ENCODE measurements at regions not wholly inside any gene's neighbourhood (a gene's known extent, or its start where the extent isn't known, plus 50 kb on each side); places are given as distances from the start of the nearest gene placed in this dataset.

DNA sequence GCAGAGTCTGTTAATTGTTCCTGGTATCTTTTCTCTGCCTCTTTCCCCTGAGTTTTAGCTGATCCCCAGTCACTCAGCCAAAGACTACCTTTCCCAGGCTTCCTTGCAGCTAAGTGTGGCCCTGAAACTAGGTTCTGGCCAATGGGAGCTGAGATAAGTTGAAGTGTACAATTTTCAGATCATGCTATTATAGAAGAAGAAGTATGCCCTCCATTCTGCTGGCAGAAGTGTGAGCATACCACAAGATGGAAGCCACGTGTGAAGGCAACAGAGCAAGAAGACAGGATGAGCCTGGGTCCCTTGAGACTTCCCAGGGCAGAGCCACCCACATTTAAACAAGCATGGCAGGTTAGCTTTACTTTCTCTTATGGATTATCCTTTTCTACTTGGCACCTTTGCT lies 273.2 kb downstream of the HIVEP2 start:
- Histone ChIP-seq H3K27me3 (ENCODE audit: insufficient read depth) (no peaks in the 10 kb centered on the region), H3K9me2 (no peaks in the 10 kb centered on the region), H3K4me3 (ENCODE audit: low read depth in 2 of 2, low read length in 1 of 2) (no peak overlapping the region), H3K27ac (ENCODE audit: low read depth in 2 of 2, low read length in 1 of 2) (no peak overlapping the region), H3F3A (replicated peaks; ENCODE audit: insufficient read depth) (no peaks in the 10 kb centered on the region), H3K79me2 (ENCODE audit: insufficient read depth) (no peaks in the 10 kb centered on the region), H3K36me3 (replicated peaks in 1 of 2; ENCODE audit: control insufficient read depth in 1 of 2, insufficient read depth in 2 of 2, low read length in 1 of 2) (no peaks in the 10 kb centered on the region), H3K9me3 (no peaks in the 10 kb centered on the region), H3K4me1 (ENCODE audit: control insufficient read depth in 1 of 2, insufficient read depth in 2 of 2, low read depth in 1 of 2, low read length in 1 of 2) (no peaks in the 10 kb centered on the region), H4K20me1 (ENCODE audit: insufficient read depth) (no peaks in the 10 kb centered on the region), H3K9ac (no peak overlapping the region), H2AFZ (ENCODE audit: low read depth) (no peak overlapping the region), H3K4me2 (no peak overlapping the region)
- no peak for DNase-seq
- ChIA-PET POLR2A (no interaction called here), CTCF (interaction anchor here (1.1 kb wide), 2 partner anchors 8 to 21 kb away, joined by 3 read pairs; no protein-coding TSS in a partner anchor)
- WGBS (ENCODE audit: low lambda C conversion rate): 13% methylated on average over 1 of the region's 1 CpG
- TF ChIP-seq NRF1 (IDR thresholded peaks at IDR 0.05; ENCODE audit: low read depth, low read length): no peak
- TF ChIP-seq, protein P1, sequence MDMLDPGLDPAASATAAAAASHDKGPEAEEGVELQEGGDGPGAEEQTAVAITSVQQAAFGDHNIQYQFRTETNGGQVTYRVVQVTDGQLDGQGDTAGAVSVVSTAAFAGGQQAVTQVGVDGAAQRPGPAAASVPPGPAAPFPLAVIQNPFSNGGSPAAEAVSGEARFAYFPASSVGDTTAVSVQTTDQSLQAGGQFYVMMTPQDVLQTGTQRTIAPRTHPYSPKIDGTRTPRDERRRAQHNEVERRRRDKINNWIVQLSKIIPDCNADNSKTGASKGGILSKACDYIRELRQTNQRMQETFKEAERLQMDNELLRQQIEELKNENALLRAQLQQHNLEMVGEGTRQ (IDR thresholded peaks at IDR 0.05; ENCODE audit: borderline replicate concordance, low read depth, low read length): no peak
- no peak for TF ChIP-seq FOXM1 (IDR thresholded peaks at IDR 0.05; ENCODE audit: low read depth)
- no peak for TF ChIP-seq EZH2phosphoT487 (IDR thresholded peaks at IDR 0.05; ENCODE audit: borderline replicate concordance, low read depth)
- no peak for TF ChIP-seq RXRA (IDR thresholded peaks at IDR 0.05; ENCODE audit: borderline replicate concordance, low read depth)
- TF ChIP-seq EP300 (IDR thresholded peaks at IDR 0.05; ENCODE audit: borderline replicate concordance in 1 of 2, low read depth in 1 of 2, low read length in 1 of 2): no peak
- TF ChIP-seq, protein P2, sequence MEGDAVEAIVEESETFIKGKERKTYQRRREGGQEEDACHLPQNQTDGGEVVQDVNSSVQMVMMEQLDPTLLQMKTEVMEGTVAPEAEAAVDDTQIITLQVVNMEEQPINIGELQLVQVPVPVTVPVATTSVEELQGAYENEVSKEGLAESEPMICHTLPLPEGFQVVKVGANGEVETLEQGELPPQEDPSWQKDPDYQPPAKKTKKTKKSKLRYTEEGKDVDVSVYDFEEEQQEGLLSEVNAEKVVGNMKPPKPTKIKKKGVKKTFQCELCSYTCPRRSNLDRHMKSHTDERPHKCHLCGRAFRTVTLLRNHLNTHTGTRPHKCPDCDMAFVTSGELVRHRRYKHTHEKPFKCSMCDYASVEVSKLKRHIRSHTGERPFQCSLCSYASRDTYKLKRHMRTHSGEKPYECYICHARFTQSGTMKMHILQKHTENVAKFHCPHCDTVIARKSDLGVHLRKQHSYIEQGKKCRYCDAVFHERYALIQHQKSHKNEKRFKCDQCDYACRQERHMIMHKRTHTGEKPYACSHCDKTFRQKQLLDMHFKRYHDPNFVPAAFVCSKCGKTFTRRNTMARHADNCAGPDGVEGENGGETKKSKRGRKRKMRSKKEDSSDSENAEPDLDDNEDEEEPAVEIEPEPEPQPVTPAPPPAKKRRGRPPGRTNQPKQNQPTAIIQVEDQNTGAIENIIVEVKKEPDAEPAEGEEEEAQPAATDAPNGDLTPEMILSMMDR (IDR thresholded peaks at IDR 0.05): no peak
- no peak for TF ChIP-seq TCF12 (IDR thresholded peaks at IDR 0.05)
- no peak for TF ChIP-seq YY1 (IDR thresholded peaks at IDR 0.05; ENCODE audit: low read depth)
- no peak for TF ChIP-seq SIN3A (IDR thresholded peaks at IDR 0.05; ENCODE audit: borderline replicate concordance, low read depth, low read length)
- no peak for TF ChIP-seq JUND (IDR thresholded peaks at IDR 0.05)
- TF ChIP-seq MXI1 (IDR thresholded peaks at IDR 0.05; ENCODE audit: low read depth, low read length): no peak
- no peak for TF ChIP-seq ELF1 (IDR thresholded peaks at IDR 0.05)
- no peak for TF ChIP-seq GATA2 (CRISPR knock-in tag; IDR thresholded peaks at IDR 0.05)

DNA sequence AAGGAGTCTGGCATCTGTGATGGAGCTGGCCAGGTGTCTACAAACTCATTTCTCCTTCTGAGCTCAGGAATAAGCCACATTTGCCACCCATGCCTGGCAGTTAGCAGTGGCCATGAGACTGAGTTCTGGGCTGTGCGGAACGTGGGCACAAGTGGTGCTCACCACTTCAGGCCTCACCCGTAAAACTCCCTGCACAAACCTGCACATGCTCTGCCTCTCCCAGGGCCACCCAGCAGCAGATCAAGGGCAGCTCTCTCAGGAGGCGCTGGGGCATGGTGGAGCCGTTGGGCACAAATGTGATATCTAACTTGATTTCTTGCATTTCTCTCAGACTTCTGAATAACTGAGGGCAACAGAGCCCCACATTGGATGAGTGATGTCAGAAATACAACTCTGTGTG lies 269.5 kb downstream of the HIVEP2 start:
- ChIA-PET CTCF (interaction anchor here (0.7 to 1.5 kb wide), 2 partner anchors 108 to 386 kb away, joined by 3 read pairs; no protein-coding TSS in a partner anchor), POLR2A (no interaction called here)
- Histone ChIP-seq H3K4me3 (ENCODE audit: low read depth in 2 of 2, low read length in 1 of 2) (no peak overlapping the region), H3K4me2 (no peak overlapping the region), H3K36me3 (replicated peaks in 1 of 2; ENCODE audit: control insufficient read depth in 1 of 2, insufficient read depth in 2 of 2, low read length in 1 of 2) (no peaks in the 10 kb centered on the region), H4K20me1 (ENCODE audit: insufficient read depth) (no peaks in the 10 kb centered on the region), H3K27ac (ENCODE audit: low read depth in 2 of 2, low read length in 1 of 2) (no peak overlapping the region), H3K9me2 (no peaks in the 10 kb centered on the region), H3K9me3 (no peaks in the 10 kb centered on the region), H3K27me3 (ENCODE audit: insufficient read depth) (no peaks in the 10 kb centered on the region), H3K4me1 (ENCODE audit: control insufficient read depth in 1 of 2, insufficient read depth in 2 of 2, low read depth in 1 of 2, low read length in 1 of 2) (no peaks in the 10 kb centered on the region), H3K79me2 (ENCODE audit: insufficient read depth) (no peaks in the 10 kb centered on the region), H2AFZ (ENCODE audit: low read depth) (no peak overlapping the region), H3F3A (replicated peaks; ENCODE audit: insufficient read depth) (no peaks in the 10 kb centered on the region), H3K9ac (no peak overlapping the region)
- 88% methylated on average over 5 of the region's 5 CpGs for WGBS (ENCODE audit: low lambda C conversion rate)
- DNase-seq: no peak
- TF ChIP-seq GATA2 (CRISPR knock-in tag; IDR thresholded peaks at IDR 0.05) (no peak), TCF12 (IDR thresholded peaks at IDR 0.05) (no peak), SMC3 (IDR thresholded peaks at IDR 0.05; ENCODE audit: low read depth, low read length) (no peak), EZH2phosphoT487 (IDR thresholded peaks at IDR 0.05; ENCODE audit: borderline replicate concordance, low read depth) (no peak), MXI1 (IDR thresholded peaks at IDR 0.05; ENCODE audit: low read depth, low read length) (no peak), TEAD4 (IDR thresholded peaks at IDR 0.05; ENCODE audit: borderline replicate concordance, insufficient read depth) (no peak), YY1 (IDR thresholded peaks at IDR 0.05; ENCODE audit: low read depth) (no peak), RAD21 (IDR thresholded peaks at IDR 0.05; ENCODE audit: low read length) (no peak), NFIC (IDR thresholded peaks at IDR 0.05; ENCODE audit: borderline replicate concordance) (no peak), JUND (IDR thresholded peaks at IDR 0.05) (no peak), RXRA (IDR thresholded peaks at IDR 0.05; ENCODE audit: borderline replicate concordance, low read depth) (no peak)
- TF ChIP-seq, protein P3, sequence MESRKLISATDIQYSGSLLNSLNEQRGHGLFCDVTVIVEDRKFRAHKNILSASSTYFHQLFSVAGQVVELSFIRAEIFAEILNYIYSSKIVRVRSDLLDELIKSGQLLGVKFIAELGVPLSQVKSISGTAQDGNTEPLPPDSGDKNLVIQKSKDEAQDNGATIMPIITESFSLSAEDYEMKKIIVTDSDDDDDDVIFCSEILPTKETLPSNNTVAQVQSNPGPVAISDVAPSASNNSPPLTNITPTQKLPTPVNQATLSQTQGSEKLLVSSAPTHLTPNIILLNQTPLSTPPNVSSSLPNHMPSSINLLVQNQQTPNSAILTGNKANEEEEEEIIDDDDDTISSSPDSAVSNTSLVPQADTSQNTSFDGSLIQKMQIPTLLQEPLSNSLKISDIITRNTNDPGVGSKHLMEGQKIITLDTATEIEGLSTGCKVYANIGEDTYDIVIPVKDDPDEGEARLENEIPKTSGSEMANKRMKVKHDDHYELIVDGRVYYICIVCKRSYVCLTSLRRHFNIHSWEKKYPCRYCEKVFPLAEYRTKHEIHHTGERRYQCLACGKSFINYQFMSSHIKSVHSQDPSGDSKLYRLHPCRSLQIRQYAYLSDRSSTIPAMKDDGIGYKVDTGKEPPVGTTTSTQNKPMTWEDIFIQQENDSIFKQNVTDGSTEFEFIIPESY (IDR thresholded peaks at IDR 0.05; ENCODE audit: borderline replicate concordance, low read depth): no peak
- TF ChIP-seq, protein P1 (IDR thresholded peaks at IDR 0.05; ENCODE audit: borderline replicate concordance, low read depth, low read length): no peak
- TF ChIP-seq, protein P4, sequence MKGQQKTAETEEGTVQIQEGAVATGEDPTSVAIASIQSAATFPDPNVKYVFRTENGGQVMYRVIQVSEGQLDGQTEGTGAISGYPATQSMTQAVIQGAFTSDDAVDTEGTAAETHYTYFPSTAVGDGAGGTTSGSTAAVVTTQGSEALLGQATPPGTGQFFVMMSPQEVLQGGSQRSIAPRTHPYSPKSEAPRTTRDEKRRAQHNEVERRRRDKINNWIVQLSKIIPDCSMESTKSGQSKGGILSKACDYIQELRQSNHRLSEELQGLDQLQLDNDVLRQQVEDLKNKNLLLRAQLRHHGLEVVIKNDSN (IDR thresholded peaks at IDR 0.05; ENCODE audit: borderline replicate concordance, low read depth): no peak
- TF ChIP-seq, protein P5, sequence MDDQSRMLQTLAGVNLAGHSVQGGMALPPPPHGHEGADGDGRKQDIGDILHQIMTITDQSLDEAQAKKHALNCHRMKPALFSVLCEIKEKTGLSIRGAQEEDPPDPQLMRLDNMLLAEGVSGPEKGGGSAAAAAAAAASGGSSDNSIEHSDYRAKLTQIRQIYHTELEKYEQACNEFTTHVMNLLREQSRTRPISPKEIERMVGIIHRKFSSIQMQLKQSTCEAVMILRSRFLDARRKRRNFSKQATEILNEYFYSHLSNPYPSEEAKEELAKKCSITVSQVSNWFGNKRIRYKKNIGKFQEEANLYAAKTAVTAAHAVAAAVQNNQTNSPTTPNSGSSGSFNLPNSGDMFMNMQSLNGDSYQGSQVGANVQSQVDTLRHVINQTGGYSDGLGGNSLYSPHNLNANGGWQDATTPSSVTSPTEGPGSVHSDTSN (IDR thresholded peaks at IDR 0.05): no peak

Measured in SK-N-SH (cell line).